HG02852 (cell line): ENCODE measurements at regions not wholly inside any gene's neighbourhood (a gene's known extent, or its start where the extent isn't known, plus 50 kb on each side); places are given as distances from the start of the nearest gene placed in this dataset.

ENCODE experiments used
- ATAC-seq: cut with Tn5 transposase; IDR thresholded peaks from one replicate; pipeline ENCODE4 v1.9.1; 2021; ENCODE audit warnings: mild to moderate bottlenecking, moderate library complexity; ENCODE audit not compliant: unreplicated experiment

GRCh38 chr7:18198868-18199267 is 171.2 kb upstream of the PRPS1L1 start:
- no peak for ATAC-seq

DNA sequence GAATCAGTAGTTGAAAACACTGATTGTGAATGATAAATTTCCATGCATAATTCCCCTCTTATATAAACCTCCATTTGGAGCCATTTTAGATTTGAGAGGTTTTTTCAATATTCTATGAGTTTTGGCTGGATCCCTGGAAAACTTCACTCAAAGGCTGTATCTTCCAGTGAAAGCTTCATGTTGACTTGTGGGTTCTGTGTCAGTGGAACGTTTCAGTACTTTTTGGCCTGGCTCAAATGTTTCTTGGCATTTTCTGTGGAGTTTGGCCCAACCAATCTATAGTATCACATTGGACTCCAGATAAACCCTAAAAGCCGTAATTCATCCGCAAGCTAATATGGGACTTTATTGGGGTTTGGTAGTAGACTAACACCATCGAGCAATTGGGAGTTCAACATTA is 172.6 kb upstream of the PRPS1L1 start:
- no peak for ATAC-seq

DNA sequence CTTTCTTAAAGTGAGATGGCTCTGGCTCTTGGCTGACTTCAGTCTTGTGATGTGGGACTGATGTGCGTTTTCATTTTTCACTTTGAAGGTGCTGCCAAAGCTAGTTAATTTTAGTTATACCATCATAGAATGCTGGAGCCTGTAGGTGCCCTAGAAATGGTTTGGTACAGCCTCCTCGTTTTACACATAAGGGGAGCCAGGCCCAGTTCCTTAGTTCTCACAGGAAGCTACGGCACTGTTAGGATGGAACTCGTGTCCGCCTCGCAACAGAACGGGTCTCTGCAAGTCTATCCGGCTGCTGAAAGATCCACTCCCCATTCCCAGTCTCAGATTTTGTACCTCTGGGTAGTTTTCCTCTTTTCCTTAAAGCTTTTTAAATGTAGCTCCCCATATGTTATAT is 173.2 kb upstream of the PRPS1L1 start:
- no peak for ATAC-seq

- no peak for ATAC-seq
Measured at GRCh38 chr7:18201350-18201749, 173.7 kb upstream of the PRPS1L1 start.

DNA sequence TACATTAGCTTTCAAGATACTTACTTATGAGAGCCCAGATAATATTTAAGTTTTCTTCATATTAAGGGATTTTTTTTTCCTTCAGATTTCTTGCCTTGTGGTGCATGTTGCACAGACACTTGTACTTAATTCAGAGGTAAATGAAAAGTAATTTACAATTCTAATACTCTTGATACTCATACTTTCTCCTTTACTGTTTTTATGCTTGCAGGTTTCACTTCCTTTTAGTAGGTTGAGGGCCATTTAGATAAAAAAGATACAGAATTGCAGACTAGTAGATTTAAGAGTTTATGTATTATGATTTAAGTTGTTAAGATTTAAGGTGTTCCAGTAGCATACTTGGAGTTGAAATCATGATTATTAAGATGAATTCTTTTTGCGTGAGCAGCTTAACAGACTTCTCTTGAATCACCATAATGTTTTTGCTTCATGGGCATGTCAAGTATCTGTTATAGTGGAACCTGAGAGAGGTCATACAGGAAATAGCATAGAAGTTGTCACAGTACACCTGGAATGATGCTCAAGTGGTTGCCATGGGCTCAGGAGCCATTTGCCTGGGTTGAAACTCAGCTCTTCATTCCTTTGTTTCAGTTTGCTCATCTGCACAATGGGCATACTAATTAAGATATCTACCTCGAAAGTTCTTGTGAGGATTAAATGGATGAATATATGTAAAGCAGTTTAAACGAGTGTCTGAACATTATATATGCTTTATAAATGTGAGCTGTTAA is 174.8 kb upstream of the PRPS1L1 start:
- ATAC-seq: no peak

- ATAC-seq: no peak
Measured at GRCh38 chr7:18206331-18206730, 178.7 kb upstream of the PRPS1L1 start.

DNA sequence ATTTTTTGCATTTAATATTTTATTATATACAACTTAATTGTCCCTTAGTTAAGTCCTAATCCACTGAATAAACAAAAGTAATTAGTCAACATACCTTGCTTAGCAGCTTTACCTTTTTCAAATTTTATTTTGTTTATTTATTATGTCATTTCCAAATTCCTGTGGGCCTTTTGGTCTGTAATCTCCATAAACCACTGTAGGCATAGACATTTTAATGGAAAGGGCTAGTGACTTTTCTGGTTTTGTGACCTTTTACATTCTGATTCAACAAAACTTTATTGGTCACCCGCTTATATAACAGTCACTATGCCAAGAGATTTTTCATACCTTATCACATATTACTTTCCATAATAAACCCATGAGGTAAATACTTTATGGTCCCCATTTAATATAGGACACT is 181.3 kb upstream of the PRPS1L1 start:
- no peak for ATAC-seq

- no peak for ATAC-seq
Measured at GRCh38 chr7:18210377-18210776, 182.7 kb upstream of the PRPS1L1 start.

DNA sequence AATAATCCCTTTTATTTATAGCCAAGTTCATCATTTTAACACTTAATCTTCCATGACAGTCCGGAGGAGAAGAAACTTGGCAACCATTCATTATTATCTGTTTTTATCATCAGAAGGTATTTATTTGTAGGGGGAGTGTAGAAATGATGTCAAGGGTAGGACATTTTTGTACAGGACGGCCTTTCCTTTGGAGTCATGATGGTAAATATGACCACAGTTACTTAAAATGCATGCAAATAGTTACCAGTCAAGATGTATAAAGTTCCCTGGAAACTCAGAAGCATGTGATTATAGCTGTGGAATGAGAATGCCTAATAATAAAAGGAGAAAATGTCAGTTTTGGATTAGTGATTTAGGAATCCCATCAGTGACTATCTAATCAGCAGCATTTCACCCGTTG is 183.1 kb upstream of the PRPS1L1 start:
- ATAC-seq: no peak

GRCh38 chr7:18212308-18212707 is 184.7 kb upstream of the PRPS1L1 start:
- ATAC-seq: no peak

DNA sequence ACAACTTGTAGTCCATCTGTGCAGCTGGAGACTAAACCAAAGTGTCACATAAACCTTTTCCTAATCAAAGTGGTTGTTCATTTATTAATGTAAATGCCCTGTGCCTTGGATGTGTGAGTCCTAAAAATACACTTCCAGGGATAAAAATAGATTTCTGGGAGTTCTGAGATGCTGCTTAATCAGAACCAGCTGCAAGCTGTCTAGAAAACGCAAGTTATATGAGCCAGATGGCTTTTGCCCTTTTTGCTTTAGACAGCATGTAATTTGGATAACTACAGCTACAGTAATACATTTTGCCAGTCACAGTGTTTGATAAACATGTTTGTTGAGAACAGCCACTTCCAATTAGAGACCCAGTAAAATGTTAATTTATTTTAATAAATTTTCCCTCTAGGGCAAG is 185.1 kb upstream of the PRPS1L1 start:
- no peak for ATAC-seq

DNA sequence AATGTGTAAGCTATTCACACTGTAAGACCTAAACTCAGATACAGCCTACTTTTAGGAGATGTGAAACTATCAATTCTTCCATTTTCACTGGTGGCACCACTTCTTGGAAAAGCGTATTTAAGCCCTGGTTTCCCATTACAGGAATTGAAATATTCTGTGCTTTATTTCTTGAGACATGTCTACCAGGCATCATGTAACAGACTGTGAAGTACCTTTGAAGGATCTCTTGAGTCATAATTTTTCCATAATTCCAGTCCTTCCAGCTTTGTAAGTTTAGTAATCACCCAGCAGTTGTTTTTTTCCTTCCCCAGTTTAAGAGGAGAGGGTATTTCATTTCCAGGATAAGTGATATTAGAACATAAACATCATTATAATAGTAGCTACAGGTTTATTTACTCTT is 186.0 kb upstream of the PRPS1L1 start:
- no peak for ATAC-seq

DNA sequence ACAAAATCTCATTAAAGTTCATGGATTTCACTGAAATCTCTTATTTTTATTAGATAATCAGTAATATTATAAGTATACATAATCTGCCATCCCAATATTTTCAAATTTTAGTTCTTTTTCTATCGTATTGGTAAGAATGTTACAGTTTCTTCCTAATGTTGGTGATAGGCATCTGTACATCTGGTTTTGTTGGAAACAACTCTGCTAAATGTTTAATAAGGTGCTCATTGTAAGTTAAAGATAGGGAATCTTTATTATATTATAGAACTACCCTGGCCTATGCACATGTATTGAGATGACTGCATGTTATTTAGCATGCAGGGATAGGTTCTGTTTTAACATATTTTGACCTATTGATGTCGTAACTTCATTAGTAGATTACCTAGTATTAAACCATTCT is 188.6 kb upstream of the PRPS1L1 start:
- ATAC-seq: no peak

DNA sequence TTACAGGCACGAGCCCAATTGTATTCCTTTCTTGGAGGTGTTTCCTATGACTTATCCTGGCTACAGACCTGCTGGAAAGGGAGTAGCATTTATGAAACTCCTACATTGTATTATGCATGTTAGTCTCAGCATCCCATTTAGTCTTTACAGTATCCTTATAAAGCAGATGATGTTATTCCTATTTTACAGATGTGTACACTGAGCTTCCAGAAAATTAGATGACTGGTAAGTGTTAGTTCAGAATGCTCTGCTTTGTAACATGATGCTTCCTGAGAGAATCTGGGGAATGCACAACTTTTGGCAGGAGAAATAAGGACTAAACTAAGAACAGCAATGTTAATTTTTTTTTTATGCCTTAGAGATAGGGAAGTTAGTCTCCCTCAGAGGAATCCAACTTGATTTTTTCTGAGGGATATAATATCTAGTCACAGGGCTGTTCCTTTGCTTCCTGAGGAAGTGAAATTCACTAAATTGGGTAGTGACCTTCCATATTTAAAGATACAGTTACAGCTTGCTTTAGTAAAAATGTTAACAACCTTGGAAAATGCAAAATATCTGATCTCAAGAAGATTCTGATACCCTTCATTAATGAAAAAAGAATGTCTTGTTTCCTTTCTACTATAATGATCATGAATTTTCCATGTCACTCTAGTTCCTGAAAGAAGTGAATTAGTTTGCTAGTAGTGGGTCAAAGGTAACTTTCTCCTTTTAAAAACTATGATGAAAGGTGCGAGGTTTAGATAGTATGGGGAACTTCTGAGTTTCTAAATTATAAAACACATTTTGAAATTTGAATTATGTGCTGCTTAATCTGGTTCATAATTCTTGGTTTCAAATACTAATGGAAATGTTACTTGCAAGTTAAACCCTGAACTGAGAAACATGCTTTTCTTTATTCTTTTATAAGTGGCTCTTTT is 194.0 kb upstream of the PRPS1L1 start:
- ATAC-seq: no peak

DNA sequence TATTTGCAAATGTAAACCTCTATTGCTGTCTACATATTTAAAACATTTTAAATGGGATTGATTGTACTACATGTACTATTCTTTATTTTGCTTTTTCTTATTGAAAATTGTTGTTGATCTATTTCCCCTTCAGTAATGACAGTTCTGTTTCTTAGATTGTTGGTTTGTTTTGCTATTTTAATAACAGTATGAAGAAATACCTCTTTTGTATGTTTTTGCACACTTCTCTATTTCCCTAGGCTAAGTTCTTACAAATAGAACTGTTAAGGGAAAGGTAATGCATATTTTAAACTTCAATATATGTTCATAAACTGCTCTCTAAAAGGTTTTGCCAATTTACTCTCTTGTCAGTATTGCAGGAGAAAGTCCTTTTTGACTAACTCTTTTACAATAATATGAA is 195.0 kb upstream of the PRPS1L1 start:
- ATAC-seq: no peak

DNA sequence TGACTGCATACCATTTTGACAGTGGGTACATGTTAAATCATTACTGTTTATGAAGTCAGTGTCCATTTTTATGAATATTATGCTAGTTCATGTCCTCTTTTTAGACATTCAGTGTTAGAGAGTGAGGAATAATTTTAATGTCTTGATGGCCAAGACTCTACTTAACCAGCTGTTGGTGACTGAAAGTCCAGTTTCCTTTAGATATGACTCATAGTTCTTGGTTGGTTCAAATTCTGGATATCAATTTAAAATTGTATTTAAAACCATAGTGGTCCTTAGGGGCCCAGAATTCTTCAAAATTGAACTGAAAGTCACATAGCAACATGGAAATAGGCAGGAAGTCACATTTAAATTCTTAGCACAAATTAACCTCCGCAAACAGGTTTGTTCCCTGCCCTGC is 196.5 kb upstream of the PRPS1L1 start:
- no peak for ATAC-seq

- ATAC-seq: peak; percentile 62
Measured at GRCh38 chr7:18225067-18225466, 197.4 kb upstream of the PRPS1L1 start.

GRCh38 chr7:18226598-18226997 is 199.0 kb upstream of the PRPS1L1 start:
- ATAC-seq: no peak

DNA sequence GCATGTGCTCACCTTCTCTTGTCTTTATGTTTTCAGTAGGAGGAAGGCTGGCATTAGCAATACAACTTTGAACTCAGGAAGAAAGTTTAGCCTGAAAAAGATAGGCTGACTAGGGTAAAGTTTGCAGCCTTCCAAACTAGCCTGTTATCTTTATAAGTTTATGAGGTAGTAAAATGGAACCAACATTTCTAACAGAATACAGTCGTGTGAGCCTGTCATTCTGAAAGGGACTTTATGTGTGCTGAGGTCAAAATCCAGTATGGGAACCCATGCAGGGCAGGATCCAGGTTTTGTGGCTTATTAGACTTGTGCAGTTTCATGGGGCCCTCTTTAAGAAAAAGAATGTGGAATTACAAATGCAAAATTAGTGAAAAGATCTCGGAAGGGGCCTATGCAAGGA is 201.0 kb upstream of the PRPS1L1 start:
- no peak for ATAC-seq

DNA sequence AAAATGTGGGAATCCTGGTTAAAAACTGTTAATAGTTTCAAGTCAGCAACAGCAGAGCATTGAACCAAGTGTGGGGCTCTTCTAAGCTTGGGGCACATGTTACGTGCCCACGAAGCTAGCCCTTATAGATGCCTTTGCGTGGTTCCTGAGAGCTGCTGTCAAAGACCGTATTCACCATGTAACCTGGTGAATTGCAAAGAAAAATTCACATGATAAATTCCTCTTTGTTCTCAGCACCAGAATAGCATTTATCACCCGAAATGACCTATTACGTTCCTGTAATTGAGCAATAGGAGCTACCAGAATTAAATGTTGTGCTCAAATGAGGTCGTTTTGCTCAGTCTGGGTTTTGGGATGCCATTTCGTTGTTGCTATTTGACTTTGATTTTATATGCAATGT is 202.6 kb upstream of the PRPS1L1 start:
- ATAC-seq: no peak

GRCh38 chr7:18231854-18232253 is 204.2 kb upstream of the PRPS1L1 start:
- no peak for ATAC-seq

DNA sequence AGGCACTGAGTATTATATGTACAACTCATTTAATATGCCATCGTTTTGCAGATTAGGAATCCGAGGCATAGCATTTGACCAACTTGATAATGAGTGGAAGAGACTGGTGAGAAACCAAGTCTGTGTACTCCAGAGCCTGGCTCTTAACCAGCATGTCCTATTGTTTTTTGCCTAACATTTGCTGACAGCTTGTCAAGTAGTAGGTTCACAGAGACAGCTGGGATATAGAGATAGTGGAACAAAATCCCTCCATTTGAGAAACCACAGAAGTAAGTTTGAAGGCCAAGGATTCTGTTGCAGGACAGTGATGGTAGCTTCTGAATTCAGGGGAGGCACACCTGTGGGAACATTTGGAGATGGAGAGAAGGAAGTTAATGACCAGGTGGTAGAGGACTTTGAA is 206.9 kb upstream of the PRPS1L1 start:
- no peak for ATAC-seq
